Smooth muscle cell (in vitro differentiated cells): ENCODE measurements at regions not wholly inside any gene's neighbourhood (a gene's known extent, or its start where the extent isn't known, plus 50 kb on each side); places are given as distances from the start of the nearest gene placed in this dataset.
"Not testable (repeated sequence)": the region's sequence is repeated elsewhere in the genome, so short reads cannot be mapped to it uniquely, and the experiment has no call there.

Experiments used
- DNase-seq: peaks from one replicate; lab custom pipeline; 2025; ENCODE audit not compliant: unreplicated experiment; lab: John Stamatoyannopoulos, UW
- H2AFZ ChIP-seq: fragments of 200-600 bp; sonication (generic); 2 replicates; pipeline ENCODE4 v1.6.0; 2016; ENCODE audit warnings: antibody characterized with exemption, low read depth, mild to moderate bottlenecking
- H3F3A ChIP-seq: fragments of 200-600 bp; sonication (generic); 2 replicates; pipeline ENCODE4 v1.6.0; 2017; ENCODE audit warnings: antibody characterized with exemption, low read depth
- H3K27ac ChIP-seq: fragments of 200-600 bp; sonication (generic); 2 replicates; pipeline ENCODE4 v1.5.1; 2016; ENCODE audit warnings: low read depth, mild to moderate bottlenecking
- H3K27me3 ChIP-seq: fragments of 200-600 bp; sonication (generic); 2 replicates; pipeline ENCODE4 v1.6.1; 2016; ENCODE audit warnings: low read depth, mild to moderate bottlenecking
- H3K36me3 ChIP-seq: fragments of 200-600 bp; sonication (generic); 2 replicates; pipeline ENCODE4 v1.5.1; 2016; ENCODE audit warnings: low read depth
- H3K4me1 ChIP-seq: fragments of 200-600 bp; sonication (generic); 2 replicates; pipeline ENCODE4 v1.5.1; 2016; ENCODE audit warnings: low read depth
- H3K4me2 ChIP-seq: fragments of 200-600 bp; sonication (generic); 2 replicates; pipeline ENCODE4 v1.6.0; 2016; ENCODE audit warnings: mild to moderate bottlenecking
- H3K4me3 ChIP-seq: fragments of 200-600 bp; sonication (generic); 2 replicates; pipeline ENCODE4 v1.5.1; 2016; ENCODE audit warnings: mild to moderate bottlenecking
- H3K79me2 ChIP-seq: fragments of 200-600 bp; sonication (generic); 2 replicates; pipeline ENCODE4 v1.6.0; 2016; ENCODE audit warnings: low read depth, mild to moderate bottlenecking
- H3K9ac ChIP-seq: fragments of 200-600 bp; sonication (generic); 2 replicates; pipeline ENCODE4 v1.6.0; 2016; ENCODE audit warnings: low read depth
- H3K9me3 ChIP-seq: fragments of 200-600 bp; sonication (generic); replicated peaks from 2 replicates; pipeline ENCODE4 v1.5.1; 2016; ENCODE audit warnings: low read depth
- H4K20me1 ChIP-seq: fragments of 200-600 bp; sonication (generic); 2 replicates; pipeline ENCODE4 v1.6.0; 2016; ENCODE audit warnings: low read depth
- CTCF ChIP-seq: fragments of 200-600 bp; sonication (generic); IDR thresholded peaks from 2 replicates; pipeline ENCODE4 v1.5.1; 2017; ENCODE audit warnings: borderline replicate concordance, mild to moderate bottlenecking, antibody characterized with exemption; ENCODE audit not compliant: insufficient read depth, poor library complexity, severe bottlenecking
- WGBS: methylation state at CpG from one replicate; pipeline ENCODE4 v1.1.7; 2016; ENCODE audit warnings: low lambda C conversion rate; 5-methylcytosine and 5-hydroxymethylcytosine counted together

- H3K4me1 ChIP-seq = no peaks in the 10 kb centered on the region
- H4K20me1 ChIP-seq = no peaks in the 10 kb centered on the region
- no peak overlapping the region for H3K9ac ChIP-seq
- no peaks in the 10 kb centered on the region for H3F3A ChIP-seq
- H3K79me2 ChIP-seq = no peaks in the 10 kb centered on the region
- no peak for TF ChIP-seq CTCF
- H2AFZ ChIP-seq = no peak overlapping the region
- H3K4me3 ChIP-seq = no peak overlapping the region
- H3K9me3 ChIP-seq = peaks cover 6% of the 10 kb centered on the region
- H3K27ac ChIP-seq = no peak overlapping the region
- no peaks in the 10 kb centered on the region for H3K27me3 ChIP-seq
- no peak overlapping the region for H3K4me2 ChIP-seq
- WGBS = 38% methylated on average over 2 of the region's 2 CpGs
- no peaks in the 10 kb centered on the region for H3K36me3 ChIP-seq
- DNase-seq = no peak
Observed at GRCh38 chrX:121671649-121672048, 624.2 kb downstream of the GLUD2 start.

- H2AFZ ChIP-seq, H3K4me3 ChIP-seq, H3K4me1 ChIP-seq, H3K27ac ChIP-seq, DNase-seq, H3K79me2 ChIP-seq, H3K9me3 ChIP-seq, H4K20me1 ChIP-seq, H3K9ac ChIP-seq, H3K27me3 ChIP-seq, H3K4me2 ChIP-seq, H3F3A ChIP-seq, H3K36me3 ChIP-seq: not testable (repeated sequence)
- WGBS = 79% methylated on average over 1 of the region's 1 CpG
Observed at GRCh38 chrX:121709236-121709635, 661.8 kb downstream of the GLUD2 start.

DNA sequence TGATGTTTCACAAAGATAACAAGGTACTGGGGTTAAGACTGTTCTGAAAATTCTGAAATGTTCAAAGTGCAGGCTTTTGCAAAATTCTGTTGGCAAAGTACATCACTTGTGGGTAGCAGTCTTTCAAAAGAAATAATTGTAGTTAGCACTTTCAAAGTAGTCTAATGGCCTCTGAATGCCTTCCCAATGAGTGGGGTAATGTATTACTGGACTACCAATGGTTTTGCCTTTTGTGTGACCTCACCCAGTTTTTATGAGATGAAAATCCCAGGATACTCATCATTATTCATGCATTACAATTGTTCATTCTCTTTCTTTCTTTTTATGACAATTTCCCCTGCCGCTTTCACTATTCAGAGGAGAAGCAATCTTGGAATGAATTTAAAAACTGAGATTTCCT, 686.1 kb downstream of the GLUD2 start:
- no peak overlapping the region for H3K27ac ChIP-seq
- 93% methylated on average over 1 of the region's 1 CpG for WGBS
- no peaks in the 10 kb centered on the region for H4K20me1 ChIP-seq
- H3K4me1 ChIP-seq = no peaks in the 10 kb centered on the region
- H3K9me3 ChIP-seq = no peaks in the 10 kb centered on the region
- H3K4me3 ChIP-seq = no peak overlapping the region
- no peak for DNase-seq
- no peaks in the 10 kb centered on the region for H3K79me2 ChIP-seq
- H3F3A ChIP-seq = no peaks in the 10 kb centered on the region
- no peak for TF ChIP-seq CTCF
- H2AFZ ChIP-seq = no peak overlapping the region
- H3K36me3 ChIP-seq = no peaks in the 10 kb centered on the region
- no peak overlapping the region for H3K4me2 ChIP-seq
- H3K9ac ChIP-seq = no peak overlapping the region
- no peaks in the 10 kb centered on the region for H3K27me3 ChIP-seq

DNA sequence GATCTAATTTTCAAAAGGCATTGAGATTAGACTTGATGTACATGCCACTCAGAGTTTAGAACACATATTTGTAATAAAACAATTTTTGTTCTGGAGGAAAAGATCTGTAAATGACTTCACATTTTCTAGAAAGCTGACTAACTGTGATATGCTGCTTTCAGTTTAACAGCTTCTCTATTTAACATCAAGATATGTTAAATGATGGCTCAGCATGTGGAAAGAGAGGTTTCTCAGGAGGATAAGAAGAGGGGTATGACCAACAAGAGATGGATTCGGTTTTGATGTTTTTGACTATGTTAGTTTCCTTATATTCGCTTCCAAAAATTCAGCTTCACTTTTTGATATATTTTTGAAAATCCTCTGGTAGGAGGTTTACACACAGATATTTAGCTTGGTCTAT, 698.7 kb downstream of the GLUD2 start:
- whole genome bisulfite sequencing = 77% methylated on average over 2 of the region's 2 CpGs
- DNase-seq = no peak
- TF ChIP-seq CTCF = no peak
- Histone ChIP-seq H3K9ac (no peak overlapping the region), H3K4me3 (no peak overlapping the region), H3K27ac (no peak overlapping the region), H3K36me3 (no peaks in the 10 kb centered on the region), H4K20me1 (no peaks in the 10 kb centered on the region), H3F3A (no peaks in the 10 kb centered on the region), H3K79me2 (no peaks in the 10 kb centered on the region), H2AFZ (no peak overlapping the region), H3K27me3 (no peaks in the 10 kb centered on the region), H3K9me3 (no peaks in the 10 kb centered on the region), H3K4me1 (no peaks in the 10 kb centered on the region), H3K4me2 (no peak overlapping the region)

DNA sequence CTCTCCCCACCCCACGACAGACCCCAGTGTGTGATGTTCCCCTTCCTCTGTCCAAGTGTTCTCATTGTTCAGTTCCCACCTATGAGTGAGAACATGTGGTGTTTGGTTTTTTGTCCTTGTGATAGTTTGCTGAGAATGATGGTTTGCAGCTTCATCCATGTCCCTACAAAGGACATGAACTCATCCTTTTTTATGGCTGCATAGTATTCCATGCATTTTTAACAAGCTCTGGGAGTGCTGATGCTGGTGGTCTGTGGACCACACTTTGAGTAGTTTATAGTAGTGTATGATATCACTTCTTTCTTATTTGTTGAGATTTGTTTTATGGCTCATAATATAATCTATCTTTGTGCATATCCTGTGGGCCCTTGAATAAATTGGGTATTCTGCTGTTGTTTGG, 706.2 kb downstream of the GLUD2 start:
- DNase-seq = not testable (repeated sequence)

More for the DNA sequence above, 706.2 kb downstream of the GLUD2 start:
- H2AFZ ChIP-seq, H3K27ac ChIP-seq, H4K20me1 ChIP-seq, H3K9me3 ChIP-seq, H3K36me3 ChIP-seq, H3K4me3 ChIP-seq, H3K9ac ChIP-seq, H3K4me2 ChIP-seq, H3K27me3 ChIP-seq, H3F3A ChIP-seq, H3K79me2 ChIP-seq, H3K4me1 ChIP-seq: not testable (repeated sequence)
- 44% methylated on average over 1 of the region's 1 CpG for WGBS
